A673 (cell line): ENCODE measurements at regions not wholly inside any gene's neighbourhood (a gene's known extent, or its start where the extent isn't known, plus 50 kb on each side); places are given as distances from the start of the nearest gene placed in this dataset.

Experiments used
- BruUV-seq: library from RNA; stranded (reverse); fragments of 400-500 nt; replicated peaks from 2 replicates; lab custom pipeline; 2021; lab: Mats Ljungman, UMichigan
- CTCF ChIA-PET: fragments of 300-600 bp; sonication (Branson Sonifier 250); formaldehyde crosslinking; loops from one replicate; lab custom pipeline; 2022; ENCODE audit warnings: antibody characterized with exemption; lab: Charles Lee
- POLR2A ChIA-PET: fragments of 300-600 bp; sonication (Branson Sonifier 250); formaldehyde crosslinking; loops from one replicate; lab custom pipeline; 2022; ENCODE audit warnings: antibody characterized with exemption; ENCODE audit not compliant: low non-redundant PET; lab: Charles Lee
- DNase-seq: peaks from one replicate; pipeline ENCODE4 v3.0.0-alpha.2; 2015; ENCODE audit warnings: low spot score
- H3K27ac ChIP-seq: fragments of 200-600 bp; sonication (generic); 2 replicates; pipeline ENCODE4 v1.5.1; 2016; ENCODE audit warnings: mixed run types, low read depth, mild to moderate bottlenecking, mixed read lengths, antibody characterized with exemption, low read length; ENCODE audit not compliant: poor library complexity, severe bottlenecking
- H3K27me3 ChIP-seq: fragments of 200-600 bp; sonication (generic); replicated peaks from 2 replicates; pipeline ENCODE4 v1.6.1; 2017; ENCODE audit warnings: mixed run types, low read depth, mild to moderate bottlenecking, mixed read lengths, antibody characterized with exemption, low read length; ENCODE audit not compliant: insufficient read depth, poor library complexity
- H3K36me3 ChIP-seq: fragments of 200-600 bp; sonication (generic); 2 replicates; pipeline ENCODE4 v1.6.1; 2016; ENCODE audit warnings: mixed run types, mild to moderate bottlenecking, mixed read lengths, antibody characterized with exemption, low read length; ENCODE audit not compliant: insufficient read depth, poor library complexity, severe bottlenecking
- H3K4me1 ChIP-seq: fragments of 200-600 bp; sonication (generic); 2 replicates; pipeline ENCODE4 v1.6.1; 2017; ENCODE audit warnings: mixed run types, mild to moderate bottlenecking, mixed read lengths, antibody characterized with exemption, low read length; ENCODE audit not compliant: insufficient read depth, poor library complexity, severe bottlenecking
- H3K4me3 ChIP-seq: fragments of 200-600 bp; sonication (generic); 2 replicates; pipeline ENCODE4 v1.5.1; 2016; ENCODE audit warnings: low read depth, mixed run types, mild to moderate bottlenecking, mixed read lengths, low read length; ENCODE audit not compliant: poor library complexity, severe bottlenecking
- H3K9me3 ChIP-seq: fragments of 200-600 bp; sonication (generic); 2 replicates; pipeline ENCODE4 v1.6.1; 2016; ENCODE audit warnings: mixed run types, low read depth, mild to moderate bottlenecking, mixed read lengths, antibody characterized with exemption, low read length; ENCODE audit not compliant: poor library complexity, severe bottlenecking
- EZH2 ChIP-seq: fragments of 200-600 bp; sonication (generic); IDR thresholded peaks from 2 replicates; pipeline ENCODE4 v1.6.1; 2017; ENCODE audit warnings: borderline replicate concordance, low read depth, mild to moderate bottlenecking, mixed read lengths, antibody characterized with exemption, low read length; ENCODE audit not compliant: poor library complexity, severe bottlenecking
- intact Hi-C: fragments of 100-400 bp; cut with micrococcal nuclease; formaldehyde crosslinking; loops from one replicate; pipeline ENCODE4 v1.10.0; 2022; ENCODE audit not compliant: unreplicated experiment
- TF ChIP-seq, protein P1 (sequence below): fragments of 300-800, 200-600 bp; sonication (generic); conservative IDR thresholded peaks from 2 replicates; pipeline ENCODE4 v1.5.1; 2017; ENCODE audit warnings: low read depth, mild to moderate bottlenecking, antibody characterized with exemption, low read length, moderate library complexity, mixed read lengths

DNA sequence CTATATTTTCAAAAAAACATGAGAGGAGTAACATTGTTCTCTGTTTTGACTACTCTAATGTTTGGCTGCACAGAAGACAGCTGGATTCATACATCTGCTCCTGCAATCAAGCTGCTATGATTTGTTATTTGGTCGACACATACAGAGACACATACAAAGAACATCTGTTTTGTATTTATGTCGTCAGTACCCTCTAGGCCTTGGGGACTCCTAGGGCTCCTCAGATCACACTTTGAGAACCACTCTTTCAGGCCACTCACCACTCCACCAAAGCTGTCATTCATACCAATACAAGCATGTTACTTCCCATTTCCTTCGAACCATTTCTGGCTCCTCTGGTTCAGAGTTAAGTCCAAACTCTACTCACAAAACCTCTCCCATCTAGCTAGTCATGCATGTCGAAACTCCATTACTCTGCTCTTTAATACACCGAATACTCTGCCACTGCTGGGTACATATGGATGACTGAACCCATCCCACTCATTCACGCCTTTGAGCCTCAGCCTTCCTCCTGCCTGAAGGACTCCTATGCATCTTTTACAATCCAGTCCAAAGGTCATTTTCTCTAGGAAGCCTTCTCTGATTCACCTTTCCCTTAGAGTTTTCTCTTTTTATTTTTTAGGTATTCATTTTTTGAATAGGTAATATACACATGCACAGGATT, 102.9 kb upstream of the ARHGEF3 start:
- no peak overlapping the region for H3K4me3 ChIP-seq
- no TSS peak for BruUV-seq
- H3K9me3 ChIP-seq: no peaks in the 10 kb centered on the region
- ChIA-PET CTCF (no interaction called here), POLR2A (no interaction called here)
- H3K27me3 ChIP-seq: no peaks in the 10 kb centered on the region
- intact Hi-C loops: no loop called here
- no peaks in the 10 kb centered on the region for H3K4me1 ChIP-seq
- no peak overlapping the region for H3K27ac ChIP-seq
- no peaks in the 10 kb centered on the region for H3K36me3 ChIP-seq
- TF ChIP-seq, protein P1, sequence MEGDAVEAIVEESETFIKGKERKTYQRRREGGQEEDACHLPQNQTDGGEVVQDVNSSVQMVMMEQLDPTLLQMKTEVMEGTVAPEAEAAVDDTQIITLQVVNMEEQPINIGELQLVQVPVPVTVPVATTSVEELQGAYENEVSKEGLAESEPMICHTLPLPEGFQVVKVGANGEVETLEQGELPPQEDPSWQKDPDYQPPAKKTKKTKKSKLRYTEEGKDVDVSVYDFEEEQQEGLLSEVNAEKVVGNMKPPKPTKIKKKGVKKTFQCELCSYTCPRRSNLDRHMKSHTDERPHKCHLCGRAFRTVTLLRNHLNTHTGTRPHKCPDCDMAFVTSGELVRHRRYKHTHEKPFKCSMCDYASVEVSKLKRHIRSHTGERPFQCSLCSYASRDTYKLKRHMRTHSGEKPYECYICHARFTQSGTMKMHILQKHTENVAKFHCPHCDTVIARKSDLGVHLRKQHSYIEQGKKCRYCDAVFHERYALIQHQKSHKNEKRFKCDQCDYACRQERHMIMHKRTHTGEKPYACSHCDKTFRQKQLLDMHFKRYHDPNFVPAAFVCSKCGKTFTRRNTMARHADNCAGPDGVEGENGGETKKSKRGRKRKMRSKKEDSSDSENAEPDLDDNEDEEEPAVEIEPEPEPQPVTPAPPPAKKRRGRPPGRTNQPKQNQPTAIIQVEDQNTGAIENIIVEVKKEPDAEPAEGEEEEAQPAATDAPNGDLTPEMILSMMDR: no peak
- TF ChIP-seq EZH2: no peak
- DNase-seq: no peak

DNA sequence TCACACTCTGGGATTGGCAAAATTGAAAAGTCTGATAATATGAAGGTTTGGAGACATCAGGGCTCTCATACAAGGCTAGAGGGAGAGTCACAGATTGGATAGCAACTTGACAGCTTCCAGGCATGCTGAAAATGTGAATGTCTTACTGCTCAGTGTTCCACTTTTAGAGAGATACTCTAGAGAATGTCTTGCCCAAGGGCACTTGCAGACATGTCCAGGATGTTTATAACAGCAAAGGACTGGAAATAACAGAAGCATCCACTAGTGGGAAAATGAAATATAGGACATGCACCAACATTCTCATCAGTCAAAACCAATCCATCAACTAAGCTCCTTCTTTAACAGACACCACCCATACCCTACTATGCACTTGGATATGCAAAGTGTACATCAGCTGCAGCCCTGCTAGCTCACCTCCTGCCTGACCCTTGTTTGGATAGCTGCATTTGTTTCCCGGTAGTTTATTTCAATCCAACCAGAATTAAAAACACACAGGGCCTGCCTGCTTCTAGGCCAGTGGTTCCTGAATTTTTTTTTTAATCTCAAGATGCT, 101.6 kb upstream of the ARHGEF3 start:
- no peak overlapping the region for H3K4me3 ChIP-seq
- ChIA-PET CTCF (no interaction called here), POLR2A (no interaction called here)
- DNase-seq: no peak
- no peaks in the 10 kb centered on the region for H3K9me3 ChIP-seq
- no TSS peak for BruUV-seq
- H3K27ac ChIP-seq: no peak overlapping the region
- H3K4me1 ChIP-seq: no peaks in the 10 kb centered on the region
- intact Hi-C loops: no loop called here
- no peaks in the 10 kb centered on the region for H3K27me3 ChIP-seq
- no peaks in the 10 kb centered on the region for H3K36me3 ChIP-seq
- TF ChIP-seq, protein P1: no peak
- no peak for TF ChIP-seq EZH2

DNA sequence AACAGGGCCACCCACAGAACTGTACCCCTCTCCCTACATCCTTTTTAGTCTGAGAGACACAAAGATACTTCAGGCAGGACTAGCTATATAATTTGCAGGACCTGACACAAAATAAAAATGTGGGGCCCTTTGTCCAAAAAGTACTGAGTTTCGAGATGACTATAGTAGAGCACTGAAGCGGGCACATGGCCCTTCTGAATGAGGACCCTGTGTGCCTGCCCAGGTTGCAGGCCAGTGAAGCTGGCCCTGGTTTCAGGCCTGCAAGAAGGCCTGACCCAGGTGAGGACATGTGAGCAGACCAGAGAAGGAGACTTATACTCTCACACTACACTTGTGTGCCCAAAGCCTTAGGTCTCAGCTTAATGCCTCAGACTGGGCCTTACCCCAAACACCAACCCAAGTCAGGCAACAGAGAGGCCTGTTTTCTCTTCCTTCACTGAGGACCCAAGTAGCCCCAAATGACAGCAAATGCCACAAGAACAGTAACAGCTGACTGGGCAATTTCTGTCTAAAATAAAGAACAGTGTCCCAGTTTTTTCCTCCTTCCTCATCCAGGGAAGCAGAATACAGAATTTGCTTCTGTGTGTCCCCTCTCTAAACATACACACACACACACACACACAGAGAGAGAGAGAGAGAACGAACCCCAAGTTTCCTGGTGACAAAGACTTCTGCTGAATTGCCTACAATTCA, 100.9 kb upstream of the ARHGEF3 start:
- Histone ChIP-seq H3K36me3 (no peaks in the 10 kb centered on the region), H3K9me3 (no peaks in the 10 kb centered on the region), H3K27ac (no peak overlapping the region), H3K4me3 (no peak overlapping the region), H3K4me1 (no peaks in the 10 kb centered on the region), H3K27me3 (no peaks in the 10 kb centered on the region)
- ChIA-PET CTCF (no interaction called here), POLR2A (no interaction called here)
- intact Hi-C loops: no loop called here
- BruUV-seq: no TSS peak
- no peak for TF ChIP-seq EZH2
- TF ChIP-seq, protein P1: no peak
- DNase-seq: no peak
